ENCODE measurements at regions not wholly inside any gene's neighbourhood (a gene's known extent, or its start where the extent isn't known, plus 50 kb on each side); places are given as distances from the start of the nearest gene placed in this dataset.
"Not testable (repeated sequence)": the region's sequence is repeated elsewhere in the genome, so short reads cannot be mapped to it uniquely, and the experiment has no call there.

DNA sequence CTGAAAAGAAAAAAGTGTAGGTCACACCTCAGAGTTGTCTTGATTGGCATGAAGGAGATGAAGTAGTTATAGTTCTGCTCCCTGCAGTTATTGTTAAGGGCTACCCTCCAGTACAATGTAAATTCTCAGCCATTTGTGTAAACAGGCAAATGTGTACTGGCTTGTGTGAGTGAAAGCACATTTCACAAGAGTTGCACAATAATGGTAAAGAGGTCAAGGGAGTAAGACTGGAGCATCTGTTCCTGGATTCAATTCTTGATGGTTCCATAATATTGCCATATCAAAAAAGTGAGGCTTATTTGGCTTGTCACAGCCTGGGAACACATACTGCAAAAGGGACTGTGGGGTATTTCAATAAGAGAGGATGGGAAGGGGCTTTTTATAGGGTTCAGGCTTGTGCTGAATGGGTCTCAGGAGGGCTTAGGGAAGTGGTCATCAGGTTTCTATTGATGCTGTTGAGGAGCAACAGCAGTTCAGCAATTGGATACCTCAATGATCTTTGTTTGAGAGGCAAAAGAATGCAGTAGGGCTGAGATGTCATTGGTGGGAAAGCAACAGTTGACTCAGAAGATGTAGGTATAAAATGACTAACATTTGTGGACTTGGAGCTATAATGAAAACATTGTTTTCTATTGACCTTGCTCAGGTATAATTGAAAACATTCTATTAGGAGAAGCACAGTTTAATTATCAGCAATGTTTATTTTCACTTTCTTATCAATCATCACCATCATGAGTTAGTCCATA, 402.6 kb downstream of the BCKDHB start:
- no peak for DNase-seq (ENCODE audit: low spot score)

DNA sequence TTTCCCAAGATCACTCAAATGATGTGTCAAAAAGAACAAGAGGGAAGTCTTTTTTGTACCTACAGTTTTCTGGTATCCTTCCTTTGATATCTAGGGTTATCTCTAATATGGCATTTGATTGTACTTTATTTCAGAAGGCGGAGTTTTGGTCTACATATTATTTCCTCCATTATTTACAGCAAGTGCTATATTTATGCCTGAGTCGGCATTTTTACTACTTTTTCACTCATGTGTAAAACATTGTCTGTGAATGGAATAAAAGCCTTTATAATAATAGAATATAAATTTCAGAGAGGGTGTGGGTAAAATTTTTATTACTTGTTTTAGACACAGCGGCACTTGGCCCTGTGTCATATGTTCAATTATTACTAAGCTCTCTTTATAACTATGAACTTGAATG, 398.4 kb downstream of the BCKDHB start:
- DNase-seq (ENCODE audit: low spot score): no peak

DNA sequence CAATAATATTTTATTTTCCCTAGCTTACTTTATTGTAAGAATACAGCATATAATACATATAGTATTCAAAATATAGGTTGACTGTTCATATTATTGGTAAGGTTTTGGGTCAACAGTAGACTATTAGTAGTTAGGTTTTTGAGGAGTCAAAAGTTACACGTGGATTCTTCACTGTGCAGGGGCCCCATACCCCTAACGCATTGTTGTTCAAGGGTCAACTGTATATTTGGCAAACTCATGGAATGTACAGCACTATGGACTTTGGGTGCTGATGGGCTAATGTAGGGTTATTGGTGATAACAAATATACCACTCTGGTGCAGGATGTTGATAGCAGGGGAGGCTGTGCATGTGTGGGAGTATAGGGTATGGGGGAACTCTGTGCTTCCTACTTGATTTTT, 397.2 kb downstream of the BCKDHB start:
- no peak for DNase-seq (ENCODE audit: low spot score)

DNA sequence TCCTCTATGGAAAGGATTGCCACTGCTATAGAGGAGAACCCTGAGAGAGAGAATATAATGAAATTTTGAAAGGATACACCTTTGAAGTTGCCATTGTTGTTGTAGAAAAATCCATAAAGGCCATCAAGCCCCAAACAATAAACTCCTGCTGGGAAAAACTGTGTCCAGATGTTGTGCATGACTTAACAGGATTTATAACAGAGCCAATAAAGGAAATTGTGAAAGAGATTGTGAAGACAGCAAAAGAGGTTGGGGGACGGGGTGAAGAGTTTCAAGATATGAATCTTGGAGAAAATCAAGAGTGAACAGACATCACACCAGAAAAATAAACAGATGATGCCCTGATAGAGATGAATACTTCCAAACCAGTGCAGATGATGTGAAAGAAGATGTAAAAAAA, 396.4 kb downstream of the BCKDHB start:
- no peak for DNase-seq (ENCODE audit: low spot score)

DNA sequence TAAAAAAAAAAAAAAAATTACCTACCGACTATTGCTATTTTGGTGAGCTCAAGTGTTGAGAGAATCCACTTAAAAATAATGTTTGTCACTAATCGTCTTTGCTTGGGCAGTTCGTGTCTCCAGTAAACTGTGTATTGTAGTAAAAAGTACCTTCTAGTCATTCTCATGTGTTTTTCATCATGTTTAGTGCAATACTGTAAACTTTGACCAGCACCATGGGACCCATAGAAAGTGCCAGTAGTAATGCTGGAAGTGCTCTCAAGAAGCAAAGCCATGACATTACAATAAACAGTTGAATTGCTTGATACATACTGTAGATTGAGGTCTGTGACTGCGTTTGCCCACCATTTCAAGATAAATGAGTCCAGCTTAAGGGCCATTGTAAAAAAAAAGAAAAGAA, 395.2 kb downstream of the BCKDHB start:
- no peak for DNase-seq (ENCODE audit: low spot score)

DNA sequence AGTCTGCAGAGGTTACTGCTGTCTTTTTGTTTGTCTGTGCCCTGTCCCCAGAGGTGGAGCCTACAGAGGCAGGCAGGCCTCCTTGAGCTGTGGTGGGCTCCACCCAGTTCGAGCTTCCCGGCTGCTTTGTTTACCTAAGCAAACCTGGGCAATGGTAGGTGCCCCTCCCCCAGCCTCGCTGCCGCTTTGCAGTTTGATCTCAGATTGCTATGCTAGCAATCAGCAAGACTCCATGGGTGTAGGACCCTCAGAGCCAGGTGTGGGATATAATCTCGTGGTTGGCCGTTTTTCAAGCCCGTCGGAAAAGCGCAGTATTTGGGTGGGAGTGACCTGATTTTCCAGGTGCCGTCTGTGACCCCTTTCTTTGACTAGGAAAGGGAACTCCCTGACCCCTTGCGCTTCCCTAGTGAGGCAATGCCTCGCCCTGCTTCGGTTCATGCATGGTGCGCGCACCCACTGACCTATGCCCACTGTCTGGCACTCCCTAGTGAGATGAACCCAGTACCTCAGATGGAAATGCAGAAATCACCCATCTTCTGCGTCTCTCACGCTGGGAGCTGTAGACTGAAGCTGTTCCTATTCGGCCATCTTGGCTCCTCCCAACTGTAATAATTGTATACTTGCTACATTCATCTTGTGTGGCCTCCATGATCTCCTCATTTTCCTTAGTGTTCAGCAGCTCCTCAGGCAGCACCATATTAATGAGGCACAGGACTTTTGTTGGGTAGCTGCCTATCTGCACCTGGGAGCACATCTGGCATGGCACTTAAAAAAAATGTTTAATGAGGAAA, 391.4 kb downstream of the BCKDHB start:
- DNase-seq (ENCODE audit: low spot score): not testable (repeated sequence)

DNA sequence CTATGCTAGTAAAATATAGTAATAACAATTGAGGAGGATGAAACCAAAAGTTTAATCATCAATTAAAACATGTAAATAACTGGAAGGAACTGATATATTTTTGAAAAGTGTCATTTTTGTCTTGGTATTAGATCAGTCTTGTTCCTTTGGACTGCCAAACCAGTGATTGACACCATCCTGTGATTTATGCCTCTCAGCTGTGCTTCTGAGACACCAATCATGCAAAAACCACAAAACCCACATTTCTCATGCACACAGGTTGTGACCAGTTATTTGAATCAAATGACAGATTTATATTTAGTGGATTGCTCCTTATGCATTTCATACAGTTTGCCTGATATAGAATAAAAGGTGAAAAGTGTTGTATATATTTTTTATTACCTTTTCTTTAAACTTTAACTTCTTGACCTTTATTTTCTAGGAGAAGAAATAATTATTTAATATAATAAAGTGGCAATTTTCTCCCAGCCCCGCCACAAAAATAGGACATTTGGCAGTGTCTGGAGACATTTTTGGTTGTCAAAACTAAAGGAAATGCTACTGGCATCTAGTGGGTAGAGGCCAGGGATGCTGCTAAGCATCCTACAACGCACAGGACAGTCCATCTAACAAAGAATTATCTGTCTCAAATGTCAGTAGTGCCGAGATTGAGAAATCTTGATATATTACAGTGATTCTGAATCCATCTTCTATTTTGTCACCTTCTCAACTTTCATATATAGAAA, 383.6 kb downstream of the BCKDHB start:
- no peak for DNase-seq (ENCODE audit: low spot score)

DNA sequence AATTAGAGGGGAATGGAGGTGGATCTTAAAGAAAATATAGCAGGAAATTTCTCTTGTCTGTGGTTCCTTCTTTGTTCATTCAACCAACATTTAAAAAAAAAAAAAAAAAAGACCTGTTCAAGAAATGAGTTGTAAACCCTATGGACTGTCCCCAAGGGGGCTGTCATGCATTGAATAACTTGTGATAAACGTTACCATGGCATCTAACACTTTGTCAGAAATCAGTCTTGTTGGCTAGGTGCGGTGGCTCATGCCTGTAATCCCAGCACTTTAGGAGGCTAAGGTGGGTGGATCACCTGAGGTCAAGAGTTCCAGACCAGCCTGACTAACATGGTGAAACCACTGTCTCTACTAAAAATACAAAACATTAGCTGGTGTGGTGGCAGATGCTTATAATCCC, 381.7 kb downstream of the BCKDHB start:
- no peak for DNase-seq (ENCODE audit: low spot score)

DNA sequence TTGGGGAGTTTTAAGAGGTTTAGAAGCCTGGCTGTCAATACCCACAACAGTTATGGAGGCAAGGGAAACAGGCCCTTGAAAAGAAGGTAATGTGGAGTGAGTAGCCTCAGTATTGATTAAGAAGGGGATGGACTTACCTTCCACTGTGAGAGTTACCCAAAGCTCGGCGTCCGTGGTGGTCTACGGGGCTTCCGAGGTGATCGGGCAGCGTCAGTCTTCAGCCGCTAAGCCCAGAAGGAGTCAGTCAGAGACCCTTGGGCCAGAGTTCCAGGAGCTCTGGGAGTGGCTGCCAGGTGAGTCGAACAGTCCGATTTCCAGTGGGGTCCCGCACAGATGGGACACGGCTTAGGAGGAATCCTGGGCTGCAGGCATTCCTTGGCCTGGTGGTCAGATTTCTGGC, 379.0 kb downstream of the BCKDHB start:
- DNase-seq (ENCODE audit: low spot score): not testable (repeated sequence)

DNA sequence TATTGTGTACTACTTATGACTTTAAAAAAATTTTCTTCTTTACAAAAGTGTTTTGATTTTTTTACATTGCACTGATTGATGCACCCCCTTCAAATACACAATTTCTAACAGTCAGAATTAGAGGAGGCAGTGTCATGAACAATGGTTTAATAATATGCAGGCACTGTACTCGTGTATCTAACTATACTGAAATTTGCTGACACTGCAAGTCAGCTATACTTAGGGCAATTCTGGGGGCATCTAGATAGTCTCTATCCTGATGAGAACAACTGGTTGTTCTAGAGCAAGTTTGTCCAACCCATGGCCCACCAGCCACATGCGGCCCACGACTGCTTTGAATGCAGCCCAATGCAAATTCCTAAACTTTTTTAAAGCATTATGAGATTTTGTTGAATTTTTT, 375.6 kb downstream of the BCKDHB start:
- no peak for DNase-seq (ENCODE audit: low spot score)

DNA sequence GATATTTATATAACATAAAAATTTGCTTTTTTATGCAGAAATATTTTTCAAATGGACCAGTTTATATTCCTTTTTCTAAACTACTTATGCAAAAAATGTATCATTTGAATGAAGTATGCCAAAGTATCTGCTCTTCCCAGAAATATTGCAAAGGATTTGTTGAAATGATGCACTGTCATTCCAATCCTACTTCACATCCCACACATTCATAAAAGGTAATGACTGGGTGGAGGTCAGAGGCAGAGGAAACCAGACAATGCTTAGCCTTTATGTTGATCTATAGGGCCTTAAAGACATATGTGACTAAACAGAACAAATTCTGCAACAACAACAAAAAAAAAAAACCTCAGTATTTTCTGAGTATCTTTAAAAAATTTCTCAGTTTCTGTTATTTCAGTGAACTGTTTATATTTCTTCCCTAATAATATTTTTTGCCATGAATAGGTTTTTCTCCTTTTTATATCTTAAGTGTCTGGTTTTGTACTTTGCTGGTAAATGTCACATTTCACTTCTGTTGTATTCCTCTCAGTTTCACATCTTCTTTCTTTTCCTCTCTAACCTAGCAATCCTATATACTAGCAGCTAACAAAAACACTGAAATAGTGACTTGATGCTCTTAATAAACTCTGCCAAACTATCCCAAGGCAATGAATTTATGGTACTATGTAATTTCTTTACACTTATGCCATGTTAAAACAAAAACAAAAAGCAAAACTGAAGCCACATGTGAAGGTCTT, 374.1 kb downstream of the BCKDHB start:
- DNase-seq (ENCODE audit: low spot score): no peak

DNA sequence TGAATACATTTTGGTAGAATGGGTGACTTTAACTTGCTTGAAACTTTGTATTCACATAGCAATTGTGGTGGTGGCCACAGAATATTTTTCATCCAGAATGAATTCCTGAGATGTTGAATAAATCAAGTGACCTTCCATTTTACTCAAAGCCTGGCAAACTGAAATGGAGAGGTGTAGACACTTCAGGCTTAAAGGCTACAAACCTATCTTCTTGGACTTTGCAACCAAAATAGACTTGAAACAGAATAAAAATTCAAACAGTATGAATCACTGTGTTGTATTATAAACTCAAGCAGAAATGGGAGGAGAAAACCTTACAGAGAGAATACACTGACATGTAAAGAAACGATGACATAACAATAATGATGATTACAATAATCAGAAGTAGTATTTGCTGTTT, 371.6 kb downstream of the BCKDHB start:
- DNase-seq (ENCODE audit: low spot score): no peak

DNA sequence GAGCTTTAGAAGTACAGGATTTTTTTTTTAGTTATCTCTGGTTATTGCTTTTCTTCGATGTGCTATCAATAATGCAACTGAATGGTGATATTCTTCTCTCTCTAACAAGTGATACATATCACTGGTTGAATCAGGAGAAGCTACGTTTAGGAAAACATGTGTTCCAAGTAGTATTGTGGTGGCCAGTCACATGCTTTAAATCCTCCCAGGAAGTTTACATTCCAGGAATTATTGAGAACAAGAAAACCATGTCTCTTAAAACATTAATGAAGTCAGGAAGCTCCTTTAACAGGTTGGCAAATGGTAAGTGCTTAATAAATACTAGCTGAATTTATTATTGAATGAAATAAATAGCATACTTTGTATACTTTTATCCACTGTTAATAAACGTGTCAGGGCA, 371.1 kb downstream of the BCKDHB start:
- DNase-seq (ENCODE audit: low spot score): no peak

DNA sequence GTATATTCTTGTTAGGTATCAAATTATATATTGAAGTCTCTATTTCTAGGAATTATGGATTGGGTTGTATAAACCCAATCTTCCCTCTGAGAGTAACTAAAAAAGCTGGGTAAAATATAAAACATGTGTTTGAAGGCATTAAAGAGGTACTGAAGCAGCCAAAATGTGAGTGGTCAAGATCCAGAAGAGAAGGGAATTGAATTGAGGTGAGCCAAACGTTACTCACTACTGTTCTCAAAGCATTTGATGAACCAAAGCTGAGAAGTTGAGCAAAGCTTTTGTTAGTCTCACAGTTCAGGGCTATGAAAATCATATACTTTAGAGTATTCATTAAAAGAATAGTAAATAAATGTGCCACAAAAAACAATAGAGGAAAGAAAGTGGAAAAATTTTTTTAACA, 365.8 kb downstream of the BCKDHB start:
- no peak for DNase-seq (ENCODE audit: low spot score)

DNA sequence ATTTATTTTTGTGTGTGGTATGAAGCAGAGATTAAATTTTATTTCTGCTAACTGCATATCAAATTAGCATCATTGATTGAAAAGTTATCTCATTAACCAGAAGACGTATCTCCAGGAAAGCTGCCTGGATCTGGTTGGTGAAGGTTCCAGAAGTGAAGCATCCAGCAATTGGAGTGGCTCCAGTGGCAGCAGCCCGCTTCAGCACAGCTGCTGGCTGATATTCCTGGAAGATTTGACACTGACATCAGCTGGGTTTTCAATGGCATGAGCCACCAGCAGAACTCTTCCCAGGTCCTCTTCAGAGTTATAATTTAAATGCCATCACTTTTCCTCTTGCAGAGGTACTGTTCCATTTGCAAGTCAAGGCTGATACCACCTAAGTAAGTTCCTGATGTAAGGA, 363.5 kb downstream of the BCKDHB start:
- no peak for DNase-seq (ENCODE audit: low spot score)

DNA sequence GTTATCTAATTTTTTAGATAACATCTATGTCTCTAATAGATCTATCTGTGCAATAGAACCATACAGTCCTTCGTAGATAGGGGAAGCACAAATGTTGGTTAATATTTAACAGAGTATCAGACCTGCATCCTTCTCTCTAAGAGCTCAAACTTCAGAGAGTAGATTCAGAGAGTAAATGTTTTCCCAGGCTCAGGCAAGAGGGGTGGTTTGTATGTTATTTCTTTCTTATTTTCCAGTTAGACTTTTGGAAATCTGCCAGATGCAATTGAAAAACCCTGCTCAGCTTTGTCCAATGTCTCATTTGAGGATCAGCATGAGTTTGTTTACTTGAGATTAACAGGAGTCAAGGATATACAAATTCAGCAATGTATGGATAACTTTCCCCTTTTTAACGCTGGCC, 361.9 kb downstream of the BCKDHB start:
- DNase-seq (ENCODE audit: low spot score): no peak

DNA sequence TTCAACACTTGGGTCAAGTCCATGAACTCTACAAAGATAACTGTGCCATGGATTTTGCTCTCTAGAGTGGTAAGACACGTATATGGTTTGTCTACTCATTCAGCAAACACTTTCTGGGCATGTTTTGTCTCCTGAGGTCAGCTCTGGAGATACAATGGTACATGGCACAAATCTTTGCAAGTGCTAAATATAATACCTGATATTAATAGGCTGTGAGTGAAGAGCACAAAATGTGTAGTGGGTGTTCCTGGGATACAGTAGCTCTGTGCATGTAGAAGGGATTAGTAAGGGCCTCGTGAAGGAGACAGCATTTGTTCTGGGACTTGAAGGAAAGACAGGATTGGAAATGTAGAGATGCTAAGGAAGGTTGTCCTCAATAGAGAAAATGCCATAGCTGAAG, 360.9 kb downstream of the BCKDHB start:
- no peak for DNase-seq (ENCODE audit: low spot score)

DNA sequence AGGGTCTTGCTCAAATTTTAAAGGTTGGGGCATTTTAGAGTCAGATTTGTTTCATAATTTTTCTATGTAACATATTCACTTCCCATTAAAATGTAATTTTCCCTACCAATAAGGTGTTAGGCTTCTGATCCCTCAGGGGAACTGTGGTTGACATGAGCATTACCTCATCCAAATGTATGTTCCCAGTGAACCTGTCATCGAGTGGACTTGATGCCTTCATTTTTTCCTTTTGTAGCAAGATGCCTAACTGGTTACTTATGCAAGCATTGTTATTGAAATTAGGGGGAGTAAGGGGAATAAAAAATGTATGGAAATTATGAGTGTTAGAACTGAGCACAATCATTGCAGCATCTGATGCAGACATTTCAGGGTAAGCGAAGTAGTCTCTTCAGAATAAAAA, 360.5 kb downstream of the BCKDHB start:
- DNase-seq (ENCODE audit: low spot score): no peak

DNA sequence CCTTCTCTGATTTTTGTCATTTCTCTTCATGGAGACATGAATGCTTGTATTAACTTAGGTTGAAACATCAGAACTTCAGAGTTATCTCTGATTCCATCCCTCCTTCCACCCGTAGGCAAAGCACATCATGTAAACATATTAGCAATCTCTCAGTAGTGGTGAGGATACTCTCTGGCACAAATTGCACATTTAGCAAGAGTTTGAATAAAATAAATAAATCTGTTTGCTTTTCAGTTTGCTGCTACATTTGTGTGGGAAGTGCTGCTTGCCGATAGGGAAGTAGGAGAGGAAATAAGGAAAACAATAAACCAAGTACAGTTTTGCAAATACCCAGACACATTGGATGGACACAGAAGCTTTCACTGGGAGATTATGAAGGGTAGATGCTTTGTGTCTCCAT, 359.0 kb downstream of the BCKDHB start:
- DNase-seq (ENCODE audit: low spot score): no peak

DNA sequence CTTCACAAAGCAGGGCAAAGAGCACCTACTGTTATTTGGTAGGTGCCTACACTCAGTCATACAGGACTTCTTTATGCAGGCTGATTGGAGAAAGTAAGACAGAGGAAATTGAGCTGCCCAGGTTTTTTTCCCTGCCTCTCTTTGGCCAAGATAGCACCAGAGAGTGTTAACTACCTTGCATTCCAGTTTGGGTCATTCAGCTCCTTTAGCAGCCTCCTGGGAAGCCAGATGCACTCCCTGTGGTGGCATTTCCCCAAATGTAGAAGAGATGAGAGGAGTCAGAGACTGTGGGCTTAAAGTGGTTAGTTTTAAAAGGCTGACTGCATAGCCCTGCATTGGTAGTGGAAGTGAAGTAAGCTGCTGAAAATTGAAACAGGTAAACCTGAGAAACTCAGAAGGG, 358.4 kb downstream of the BCKDHB start:
- no peak for DNase-seq (ENCODE audit: low spot score)

DNA sequence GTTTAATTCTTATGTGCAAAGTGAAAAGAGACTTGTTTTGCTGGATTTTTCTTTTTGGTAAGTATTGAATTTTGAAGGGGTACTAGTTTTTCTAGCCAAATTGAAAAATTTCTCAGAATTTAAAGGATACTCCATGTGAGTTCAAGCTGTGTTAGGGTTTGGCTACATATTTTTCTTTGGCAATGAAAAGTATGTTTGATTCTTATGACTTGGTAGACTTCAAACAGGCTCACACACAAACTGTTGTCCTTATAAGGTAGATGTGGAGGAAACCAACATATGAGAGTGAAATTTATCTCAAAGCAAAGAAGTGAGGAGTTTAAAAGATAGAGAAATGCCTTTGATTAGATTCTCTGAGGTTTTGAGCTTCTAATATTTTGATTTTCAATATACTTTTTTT, 356.7 kb downstream of the BCKDHB start:
- no peak for DNase-seq (ENCODE audit: low spot score)

DNA sequence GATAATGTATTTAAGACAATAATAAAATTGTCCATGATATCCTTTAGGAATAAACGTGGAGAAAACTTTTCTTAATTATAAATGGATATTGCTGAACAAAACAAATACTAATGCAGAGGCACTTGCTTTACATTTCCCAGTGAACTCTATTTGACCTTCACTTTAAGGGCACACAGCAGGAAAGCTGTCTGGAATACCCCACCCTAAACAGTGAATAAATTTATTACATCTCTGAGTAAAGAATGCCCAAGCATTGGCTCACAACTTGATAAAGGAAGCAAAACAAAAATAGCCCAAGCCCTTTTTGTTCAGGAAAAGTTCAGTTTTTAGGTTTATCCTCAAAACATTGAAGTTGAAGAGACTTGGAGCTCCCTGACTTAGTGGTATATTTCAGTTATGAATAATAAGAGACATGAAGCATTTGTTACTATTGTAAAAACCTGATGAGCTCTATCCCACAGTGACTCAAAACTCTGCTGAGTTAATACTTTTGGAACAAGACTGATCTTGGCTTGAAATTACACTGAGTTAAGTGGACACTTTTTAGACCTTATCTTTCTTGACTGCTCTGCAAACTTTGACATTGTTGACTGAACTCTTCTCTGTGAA, 353.9 kb downstream of the BCKDHB start:
- DNase-seq (ENCODE audit: low spot score): no peak
